ENCODE measurements at regions not wholly inside any gene's neighbourhood (a gene's known extent, or its start where the extent isn't known, plus 50 kb on each side); places are given as distances from the start of the nearest gene placed in this dataset.
A peak's percentile ranks its signal among the peaks of the same experiment; 100 is the strongest.

DNA sequence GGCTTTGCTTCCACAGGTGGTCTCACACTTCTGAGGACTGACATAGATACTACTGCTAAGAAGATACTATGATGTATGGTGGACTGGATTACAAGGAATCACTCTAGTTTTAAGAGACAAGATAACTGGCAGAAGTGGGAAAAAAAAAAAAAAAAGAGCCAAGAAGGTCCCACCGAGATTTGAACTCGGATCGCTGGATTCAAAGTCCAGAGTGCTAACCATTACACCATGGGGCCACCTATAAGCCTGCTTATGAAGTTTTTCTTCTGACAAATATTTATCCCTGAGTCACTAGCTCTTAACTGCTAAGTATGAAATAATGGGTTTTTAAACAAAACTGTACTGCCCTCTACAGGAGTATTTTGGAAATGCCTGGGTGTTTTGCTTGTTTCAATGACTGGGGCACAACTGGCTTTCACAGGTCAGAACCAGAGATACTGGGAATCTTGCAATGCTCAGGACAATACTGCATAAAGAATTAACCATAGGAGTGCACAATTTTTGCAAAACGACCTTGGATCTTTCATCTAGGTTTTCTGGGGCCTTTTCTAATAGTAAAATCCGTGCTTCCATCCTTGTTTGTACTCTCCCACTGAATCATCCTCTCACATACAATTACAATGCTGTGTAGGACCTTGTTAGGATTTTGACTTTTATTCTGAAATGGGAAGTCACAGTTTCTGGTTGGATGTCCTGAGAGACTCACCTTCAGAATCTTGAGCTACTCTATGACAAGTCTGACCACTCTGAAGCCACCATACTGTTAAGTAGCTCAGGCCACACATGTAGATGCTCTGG lies 116.3 kb downstream of the OR2B2 start:
- dilution Hi-C loops (cut with MboI; ENCODE audit: extremely low pct_ligation_motif_present, low sequenced_read_pairs) = no loop called here
- TF ChIP-seq JUN (IDR thresholded peaks at IDR 0.05; ENCODE audit: borderline replicate concordance, insufficient read depth, insufficient read length, low read depth) (peak; percentile 20), POLR2AphosphoS5 (IDR thresholded peaks at IDR 0.05; ENCODE audit: insufficient read depth, low read depth, low read length) (no peak), GATA2 (IDR thresholded peaks at IDR 0.05; ENCODE audit: insufficient read depth, insufficient read length, low read depth, low read length) (no peak), FOS (IDR thresholded peaks at IDR 0.05; ENCODE audit: borderline replicate concordance, insufficient read depth, low read length) (peak; percentile 46)
- TF ChIP-seq, protein P1, sequence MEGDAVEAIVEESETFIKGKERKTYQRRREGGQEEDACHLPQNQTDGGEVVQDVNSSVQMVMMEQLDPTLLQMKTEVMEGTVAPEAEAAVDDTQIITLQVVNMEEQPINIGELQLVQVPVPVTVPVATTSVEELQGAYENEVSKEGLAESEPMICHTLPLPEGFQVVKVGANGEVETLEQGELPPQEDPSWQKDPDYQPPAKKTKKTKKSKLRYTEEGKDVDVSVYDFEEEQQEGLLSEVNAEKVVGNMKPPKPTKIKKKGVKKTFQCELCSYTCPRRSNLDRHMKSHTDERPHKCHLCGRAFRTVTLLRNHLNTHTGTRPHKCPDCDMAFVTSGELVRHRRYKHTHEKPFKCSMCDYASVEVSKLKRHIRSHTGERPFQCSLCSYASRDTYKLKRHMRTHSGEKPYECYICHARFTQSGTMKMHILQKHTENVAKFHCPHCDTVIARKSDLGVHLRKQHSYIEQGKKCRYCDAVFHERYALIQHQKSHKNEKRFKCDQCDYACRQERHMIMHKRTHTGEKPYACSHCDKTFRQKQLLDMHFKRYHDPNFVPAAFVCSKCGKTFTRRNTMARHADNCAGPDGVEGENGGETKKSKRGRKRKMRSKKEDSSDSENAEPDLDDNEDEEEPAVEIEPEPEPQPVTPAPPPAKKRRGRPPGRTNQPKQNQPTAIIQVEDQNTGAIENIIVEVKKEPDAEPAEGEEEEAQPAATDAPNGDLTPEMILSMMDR (IDR thresholded peaks at IDR 0.05; ENCODE audit: extremely low read depth in 1 of 2, insufficient read depth in 1 of 2, low read depth in 1 of 2, low read length in 2 of 2) = peak; percentile 60 to 69
- H3K4me1 ChIP-seq (ENCODE audit: control insufficient read depth, extremely low read depth, insufficient read depth, low read length) = peaks cover 7% of the 10 kb centered on the region
- no peaks in the 10 kb centered on the region for H3K9me1 ChIP-seq (replicated peaks; ENCODE audit: control insufficient read depth, extremely low read depth, insufficient read depth, low read length)
- POLR2A ChIA-PET = interaction anchor here (0.6 to 1.0 kb wide), 4 partner anchors 14 to 97 kb away, joined by 3 to 4 read pairs (median 3); a partner anchor contains a TSS
- H3K79me2 ChIP-seq (ENCODE audit: control insufficient read depth, insufficient read depth, low read length) = no peaks in the 10 kb centered on the region
- no peaks in the 10 kb centered on the region for H3K36me3 ChIP-seq (ENCODE audit: control insufficient read depth in 2 of 2, extremely low read depth in 1 of 2, insufficient read depth in 2 of 2, low read length in 2 of 2)
- H4K20me1 ChIP-seq (replicated peaks; ENCODE audit: control insufficient read depth, extremely low read depth, insufficient read depth, low read length) = no peaks in the 10 kb centered on the region
- CTCF ChIA-PET = interaction anchor here (0.6 to 7.0 kb wide), 43 partner anchors 11 to 1803 kb away, joined by 3 to 132 read pairs (median 5); partner anchors contain the start of gene POM121L2
- DNase-seq (ENCODE audit: low read depth, low spot score) (peak; percentile 95), FAIRE-seq (peak; percentile 60)
- intact Hi-C loops (cut with micrococcal nuclease) = loop anchor here (1.0 kb wide), 4 partner anchors 11 to 619 kb away; a partner anchor contains a TSS
- H3K9me3 ChIP-seq (replicated peaks; ENCODE audit: control insufficient read depth, insufficient read depth, low read length) = no peaks in the 10 kb centered on the region
- no peak overlapping the region for H3K4me3 ChIP-seq (replicated peaks in 1 of 3; ENCODE audit: insufficient read depth in 1 of 3, low read depth in 1 of 3, low read length in 3 of 3)
- no peak overlapping the region for H3K27ac ChIP-seq (ENCODE audit: insufficient read depth, low read depth, low read length)
- H2AFZ ChIP-seq (ENCODE audit: low read depth, low read length) = no peak overlapping the region
- no peaks in the 10 kb centered on the region for H3K27me3 ChIP-seq (ENCODE audit: control insufficient read depth in 2 of 2, insufficient read depth in 2 of 2, low read length in 2 of 2)
- H3K4me2 ChIP-seq (ENCODE audit: insufficient read depth, low read length) = no peak overlapping the region
- H3K9ac ChIP-seq (replicated peaks; ENCODE audit: extremely low read depth, insufficient read depth, low read length) = no peak overlapping the region
- BruUV-seq (replicated peaks) = no TSS peak

All from endothelial cell of umbilical vein (primary cell).